HFFc6 (cell line): ENCODE measurements at regions not wholly inside any gene's neighbourhood (a gene's known extent, or its start where the extent isn't known, plus 50 kb on each side); places are given as distances from the start of the nearest gene placed in this dataset.

ENCODE experiments used
- DNase-seq: peaks from one replicate; pipeline ENCODE4 v3.0.0-alpha.2; 2018
- H3K27ac Mint-ChIP-seq: 2 replicates; pipeline ENCODE4 v1.8.0; 2020; ENCODE audit warnings: mild to moderate bottlenecking, mixed read lengths
- H3K27me3 Mint-ChIP-seq: 2 replicates; pipeline ENCODE4 v1.8.0; 2021; ENCODE audit warnings: mild to moderate bottlenecking, moderate library complexity, mixed read lengths; ENCODE audit not compliant: insufficient read depth
- H3K36me3 Mint-ChIP-seq: 2 replicates; pipeline ENCODE4 v1.8.0; 2021; ENCODE audit warnings: low read depth, mixed read lengths
- H3K4me1 Mint-ChIP-seq: 2 replicates; pipeline ENCODE4 v1.8.0; 2020; ENCODE audit warnings: low read depth, mixed read lengths
- H3K4me3 Mint-ChIP-seq: 2 replicates; pipeline ENCODE4 v1.8.0; 2020; ENCODE audit warnings: mild to moderate bottlenecking, moderate library complexity, mixed read lengths
- H3K9me3 Mint-ChIP-seq: 2 replicates; pipeline ENCODE4 v1.8.0; 2020; ENCODE audit warnings: mild to moderate bottlenecking, mixed read lengths
- TF ChIP-seq, protein P1 (sequence below): fragments of 200-600 bp; sonication (generic); IDR thresholded peaks from 2 replicates; pipeline ENCODE4 v1.5.0; 2021; ENCODE audit warnings: antibody characterized with exemption, mild to moderate bottlenecking

DNA sequence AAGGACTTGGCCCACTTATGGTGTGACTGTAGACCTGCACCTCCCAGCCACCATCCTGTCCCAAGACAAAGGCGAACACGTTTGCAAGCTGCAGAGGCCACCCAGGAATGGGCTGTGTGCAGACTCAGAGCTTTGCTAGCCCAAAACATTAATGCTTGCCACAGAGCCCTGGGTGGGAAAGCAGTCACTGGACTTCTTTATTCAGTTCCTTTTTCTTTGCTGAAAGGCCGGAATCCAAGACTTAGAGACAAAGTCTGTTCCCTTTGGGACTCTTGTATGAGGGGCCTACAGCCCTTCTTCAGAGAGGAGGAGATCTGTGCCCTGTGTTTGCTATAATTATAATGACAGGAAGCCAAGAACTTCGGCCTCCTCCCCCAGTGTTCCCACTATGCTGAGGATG lies 167.8 kb downstream of the DLEU7 start:
- Mint-ChIP-seq H3K36me3 (no peaks in the 10 kb centered on the region), H3K4me3 (no peak overlapping the region), H3K9me3 (no peaks in the 10 kb centered on the region), H3K4me1 (peaks cover 58% of the 10 kb centered on the region), H3K27me3 (peaks cover 33% of the 10 kb centered on the region), H3K27ac (no peak overlapping the region)
- TF ChIP-seq, protein P1, sequence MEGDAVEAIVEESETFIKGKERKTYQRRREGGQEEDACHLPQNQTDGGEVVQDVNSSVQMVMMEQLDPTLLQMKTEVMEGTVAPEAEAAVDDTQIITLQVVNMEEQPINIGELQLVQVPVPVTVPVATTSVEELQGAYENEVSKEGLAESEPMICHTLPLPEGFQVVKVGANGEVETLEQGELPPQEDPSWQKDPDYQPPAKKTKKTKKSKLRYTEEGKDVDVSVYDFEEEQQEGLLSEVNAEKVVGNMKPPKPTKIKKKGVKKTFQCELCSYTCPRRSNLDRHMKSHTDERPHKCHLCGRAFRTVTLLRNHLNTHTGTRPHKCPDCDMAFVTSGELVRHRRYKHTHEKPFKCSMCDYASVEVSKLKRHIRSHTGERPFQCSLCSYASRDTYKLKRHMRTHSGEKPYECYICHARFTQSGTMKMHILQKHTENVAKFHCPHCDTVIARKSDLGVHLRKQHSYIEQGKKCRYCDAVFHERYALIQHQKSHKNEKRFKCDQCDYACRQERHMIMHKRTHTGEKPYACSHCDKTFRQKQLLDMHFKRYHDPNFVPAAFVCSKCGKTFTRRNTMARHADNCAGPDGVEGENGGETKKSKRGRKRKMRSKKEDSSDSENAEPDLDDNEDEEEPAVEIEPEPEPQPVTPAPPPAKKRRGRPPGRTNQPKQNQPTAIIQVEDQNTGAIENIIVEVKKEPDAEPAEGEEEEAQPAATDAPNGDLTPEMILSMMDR, result no peak
- DNase-seq, result no peak

DNA sequence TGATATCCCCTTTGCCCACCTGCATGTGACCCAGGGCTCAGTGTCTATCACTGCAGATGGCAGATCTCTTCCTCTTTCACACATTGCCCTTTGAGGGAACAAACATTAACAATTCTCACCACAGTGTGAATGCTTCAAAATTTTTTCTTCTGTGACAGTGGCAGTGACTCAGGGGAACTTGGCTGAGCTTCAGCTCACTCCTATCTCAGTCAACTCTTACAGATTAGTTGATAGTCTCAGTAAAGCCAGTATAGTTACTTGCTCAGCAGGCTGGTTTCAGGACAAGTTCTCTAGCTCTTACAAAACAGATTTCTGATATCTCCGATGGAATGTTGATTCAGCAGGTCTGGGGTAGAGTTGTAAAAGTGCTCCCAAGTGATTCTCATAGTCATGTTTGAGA lies 166.9 kb downstream of the DLEU7 start:
- H3K36me3 Mint-ChIP-seq, result no peaks in the 10 kb centered on the region
- peaks cover 58% of the 10 kb centered on the region for H3K4me1 Mint-ChIP-seq
- H3K4me3 Mint-ChIP-seq, result no peak overlapping the region
- no peaks in the 10 kb centered on the region for H3K9me3 Mint-ChIP-seq
- H3K27ac Mint-ChIP-seq, result peak overlapping the region; percentile 50
- DNase-seq, result peak; percentile 69
- peaks cover 27% of the 10 kb centered on the region for H3K27me3 Mint-ChIP-seq
- TF ChIP-seq, protein P1, result no peak

DNA sequence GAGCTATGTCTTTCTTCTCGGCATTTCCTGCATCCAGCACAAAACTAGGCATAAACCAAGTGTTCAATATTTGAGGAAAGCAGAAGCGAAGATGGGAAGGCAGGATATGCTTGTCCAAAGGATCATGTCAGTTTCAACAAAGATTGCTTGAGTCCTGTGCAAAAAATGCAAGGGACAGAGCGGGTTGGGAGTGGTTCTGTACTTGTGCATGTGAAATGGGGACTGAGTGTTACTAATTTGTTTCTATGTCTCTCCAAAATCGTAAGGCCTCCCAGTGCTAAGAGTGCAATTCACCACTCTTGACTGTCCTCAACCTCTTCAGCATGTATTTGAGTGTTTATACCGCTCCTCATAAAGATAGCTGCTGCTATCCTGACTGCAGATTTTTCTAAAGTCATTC lies 166.2 kb downstream of the DLEU7 start:
- no peak for DNase-seq
- H3K9me3 Mint-ChIP-seq, result no peaks in the 10 kb centered on the region
- H3K36me3 Mint-ChIP-seq, result no peaks in the 10 kb centered on the region
- H3K4me3 Mint-ChIP-seq, result no peak overlapping the region
- no peak overlapping the region for H3K27ac Mint-ChIP-seq
- H3K27me3 Mint-ChIP-seq, result peaks cover 21% of the 10 kb centered on the region
- TF ChIP-seq, protein P1, result no peak
- peaks cover 52% of the 10 kb centered on the region for H3K4me1 Mint-ChIP-seq

DNA sequence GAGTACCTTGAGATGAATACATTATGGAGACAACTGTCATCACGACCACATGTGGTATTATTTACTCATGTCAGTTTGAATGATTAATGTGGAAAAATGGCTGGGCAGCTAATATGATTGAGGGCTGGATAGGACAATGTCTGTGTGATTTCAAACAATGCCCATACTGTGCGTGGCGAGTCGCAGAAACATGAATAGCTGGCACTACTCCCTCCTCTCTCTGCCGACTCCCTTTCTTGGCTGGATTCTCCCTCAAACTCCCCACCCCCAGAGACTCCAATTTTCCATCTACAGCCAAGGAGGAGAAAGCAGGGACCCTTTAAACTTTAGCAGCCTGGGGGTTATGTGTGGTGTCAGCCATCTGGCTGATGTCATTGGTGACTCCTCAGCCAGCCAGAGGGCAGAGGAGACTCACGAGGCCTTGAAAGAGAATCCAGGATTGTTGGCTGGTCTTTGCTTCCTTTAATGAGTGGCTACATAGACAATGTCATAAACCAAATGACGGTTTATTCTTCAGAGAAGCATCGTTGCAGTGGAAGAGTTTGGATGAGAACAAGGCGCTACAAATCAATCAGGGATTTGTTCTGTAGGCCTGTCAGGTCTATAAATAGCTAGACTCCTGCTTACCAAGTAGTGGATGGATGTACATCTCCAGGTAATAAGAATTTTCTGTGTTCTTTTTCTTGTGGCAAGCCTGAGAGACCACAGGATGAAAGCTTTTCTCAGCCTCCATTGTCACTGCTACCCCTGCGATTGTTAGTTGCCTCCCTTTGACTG lies 165.6 kb downstream of the DLEU7 start:
- peak; percentile 19 for DNase-seq
- peak overlapping the region; percentile 63 for H3K4me3 Mint-ChIP-seq
- no peaks in the 10 kb centered on the region for H3K9me3 Mint-ChIP-seq
- TF ChIP-seq, protein P1, result no peak
- H3K27ac Mint-ChIP-seq, result peak overlapping the region; percentile 63
- peaks cover 49% of the 10 kb centered on the region for H3K4me1 Mint-ChIP-seq
- no peaks in the 10 kb centered on the region for H3K36me3 Mint-ChIP-seq
- H3K27me3 Mint-ChIP-seq, result peaks cover 17% of the 10 kb centered on the region

DNA sequence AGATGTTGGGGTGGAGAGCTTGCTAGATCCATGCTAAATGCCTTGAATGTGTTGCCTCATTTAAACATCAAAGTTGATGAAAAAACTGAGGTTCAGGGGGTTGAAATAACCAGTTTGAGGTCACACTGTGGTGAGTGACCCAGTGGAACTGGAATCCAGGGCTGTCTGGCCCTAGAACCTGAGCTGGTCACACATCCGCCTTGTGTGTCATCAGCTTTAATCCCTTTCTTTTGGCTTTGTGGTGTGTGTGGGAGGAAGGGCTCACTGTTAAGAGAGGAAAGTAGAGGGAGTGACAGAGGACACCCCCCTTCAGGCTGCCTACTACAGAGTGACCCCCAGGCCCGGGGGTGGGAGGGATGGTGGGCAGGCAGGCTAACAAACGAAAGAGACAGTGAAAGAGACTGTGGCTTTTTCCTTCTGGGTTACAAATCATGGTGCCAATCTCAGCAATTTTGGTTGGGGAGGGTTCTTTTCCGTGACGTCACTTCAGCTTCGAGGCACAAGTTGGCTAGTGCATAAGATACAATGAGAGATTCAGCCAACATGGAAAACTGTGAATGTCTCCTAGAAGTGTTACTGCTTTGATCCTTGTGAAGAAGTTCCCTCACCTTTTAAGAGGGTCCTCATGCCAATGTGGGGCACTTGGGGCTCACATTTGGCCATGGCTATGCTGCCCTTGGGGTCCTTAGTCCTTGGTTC lies 164.9 kb downstream of the DLEU7 start:
- peak; percentile 83 for DNase-seq
- peaks cover 15% of the 10 kb centered on the region for H3K27me3 Mint-ChIP-seq
- H3K4me1 Mint-ChIP-seq, result peaks cover 49% of the 10 kb centered on the region
- no peaks in the 10 kb centered on the region for H3K9me3 Mint-ChIP-seq
- peak overlapping the region; percentile 63 for H3K4me3 Mint-ChIP-seq
- H3K36me3 Mint-ChIP-seq, result no peaks in the 10 kb centered on the region
- H3K27ac Mint-ChIP-seq, result peak overlapping the region; percentile 63
- TF ChIP-seq, protein P1, result no peak
